ENCODE measurements at regions not wholly inside any gene's neighbourhood (a gene's known extent, or its start where the extent isn't known, plus 50 kb on each side); places are given as distances from the start of the nearest gene placed in this dataset.

GRCh38 chr5:66234241-66234640, 90.1 kb downstream of the SREK1 start:
- no peak for DNase-seq (ENCODE audit: low read depth)

GRCh38 chr5:66238435-66238834, 94.3 kb downstream of the SREK1 start:
- DNase-seq (ENCODE audit: low read depth): no peak
- no peak for TF ChIP-seq CTCF (IDR thresholded peaks at IDR 0.05; ENCODE audit: control insufficient read depth, insufficient read depth, low read depth, low read length, missing control alignments)
- H3K4me3 ChIP-seq (ENCODE audit: control insufficient read depth, low read depth, low read length): no peak overlapping the region

More at GRCh38 chr5:66234241-66234640, 90.1 kb downstream of the SREK1 start:
- no peak overlapping the region for H3K4me3 ChIP-seq (ENCODE audit: control insufficient read depth, low read depth, low read length)
- no peak for TF ChIP-seq CTCF (IDR thresholded peaks at IDR 0.05; ENCODE audit: control insufficient read depth, insufficient read depth, low read depth, low read length, missing control alignments)

- H3K4me3 ChIP-seq (ENCODE audit: control insufficient read depth, low read depth, low read length): no peak overlapping the region
- no peak for DNase-seq (ENCODE audit: low read depth)
- peak; percentile 37 for TF ChIP-seq CTCF (IDR thresholded peaks at IDR 0.05; ENCODE audit: control insufficient read depth, insufficient read depth, low read depth, low read length, missing control alignments)
Observed at GRCh38 chr5:66239034-66239433, 94.9 kb downstream of the SREK1 start.

- no peak for DNase-seq (ENCODE audit: low read depth)
- no peak for TF ChIP-seq CTCF (IDR thresholded peaks at IDR 0.05; ENCODE audit: control insufficient read depth, insufficient read depth, low read depth, low read length, missing control alignments)
- no peak overlapping the region for H3K4me3 ChIP-seq (ENCODE audit: control insufficient read depth, low read depth, low read length)
Observed at GRCh38 chr5:66241136-66241825, 97.2 kb downstream of the SREK1 start.

- DNase-seq (ENCODE audit: low read depth): no peak
- no peak overlapping the region for H3K4me3 ChIP-seq (ENCODE audit: control insufficient read depth, low read depth, low read length)
- TF ChIP-seq CTCF (IDR thresholded peaks at IDR 0.05; ENCODE audit: control insufficient read depth, insufficient read depth, low read depth, low read length, missing control alignments): no peak
Observed at GRCh38 chr5:66242050-66242715, 98.1 kb downstream of the SREK1 start.

GRCh38 chr5:66246608-66247007, 102.5 kb downstream of the SREK1 start:
- no peak overlapping the region for H3K4me3 ChIP-seq (ENCODE audit: control insufficient read depth, low read depth, low read length)
- peak; percentile 41 for DNase-seq (ENCODE audit: low read depth)
- no peak for TF ChIP-seq CTCF (IDR thresholded peaks at IDR 0.05; ENCODE audit: control insufficient read depth, insufficient read depth, low read depth, low read length, missing control alignments)
